ENCODE measurements at regions not wholly inside any gene's neighbourhood (a gene's known extent, or its start where the extent isn't known, plus 50 kb on each side); places are given as distances from the start of the nearest gene placed in this dataset.

GRCh38 chr4:175884048-175884447, 72.0 kb upstream of the GPM6A start:
- Mint-ChIP-seq H3K4me1 (no peaks in the 10 kb centered on the region), H3K36me3 (ENCODE audit: low read depth) (no peaks in the 10 kb centered on the region), H3K27ac (no peak overlapping the region), H3K4me3 (no peak overlapping the region), H3K9me3 (peaks cover 11% of the 10 kb centered on the region), H3K27me3 (no peaks in the 10 kb centered on the region)
- ATAC-seq (ENCODE audit: low read depth) = no peak
- intact Hi-C loops (cut with micrococcal nuclease) = no loop called here
- DNase-seq = no peak
- ChIA-PET POLR2A (no interaction called here), CTCF (no interaction called here)
- no peak for TF ChIP-seq CTCF (IDR thresholded peaks at IDR 0.05)

GRCh38 chr4:175891231-175891630, 79.2 kb upstream of the GPM6A start:
- H3K4me1 Mint-ChIP-seq = no peaks in the 10 kb centered on the region
- no peak for TF ChIP-seq CTCF (IDR thresholded peaks at IDR 0.05)
- ChIA-PET POLR2A (no interaction called here), CTCF (no interaction called here)
- no peaks in the 10 kb centered on the region for H3K27me3 Mint-ChIP-seq
- no peaks in the 10 kb centered on the region for H3K9me3 Mint-ChIP-seq
- no peak for ATAC-seq (ENCODE audit: low read depth)
- H3K4me3 Mint-ChIP-seq = no peak overlapping the region
- H3K27ac Mint-ChIP-seq = no peak overlapping the region
- no peak for DNase-seq
- no peaks in the 10 kb centered on the region for H3K36me3 Mint-ChIP-seq (ENCODE audit: low read depth)
- intact Hi-C loops (cut with micrococcal nuclease) = no loop called here

GRCh38 chr4:175891851-175892250, 79.8 kb upstream of the GPM6A start:
- Mint-ChIP-seq H3K27me3 (peaks cover 2% of the 10 kb centered on the region), H3K27ac (no peak overlapping the region), H3K36me3 (ENCODE audit: low read depth) (no peaks in the 10 kb centered on the region), H3K4me1 (no peaks in the 10 kb centered on the region), H3K4me3 (no peak overlapping the region), H3K9me3 (no peaks in the 10 kb centered on the region)
- DNase-seq (no peak), ATAC-seq (ENCODE audit: low read depth) (no peak)
- CTCF ChIA-PET = no interaction called here
- intact Hi-C loops (cut with micrococcal nuclease) = no loop called here
- POLR2A ChIA-PET = no interaction called here
- no peak for TF ChIP-seq CTCF (IDR thresholded peaks at IDR 0.05)

- Mint-ChIP-seq H3K4me3 (no peak overlapping the region), H3K9me3 (peaks cover 1% of the 10 kb centered on the region), H3K4me1 (no peaks in the 10 kb centered on the region), H3K27ac (no peak overlapping the region), H3K36me3 (ENCODE audit: low read depth) (no peaks in the 10 kb centered on the region), H3K27me3 (no peaks in the 10 kb centered on the region)
- no peak for TF ChIP-seq CTCF (IDR thresholded peaks at IDR 0.05)
- intact Hi-C loops (cut with micrococcal nuclease) = no loop called here
- CTCF ChIA-PET = no interaction called here
- DNase-seq (no peak), ATAC-seq (ENCODE audit: low read depth) (no peak)
- POLR2A ChIA-PET = no interaction called here
Observed at GRCh38 chr4:175905925-175906324, 93.9 kb upstream of the GPM6A start.

- ATAC-seq (ENCODE audit: low read depth) (no peak), DNase-seq (no peak)
- intact Hi-C loops (cut with micrococcal nuclease) = no loop called here
- ChIA-PET CTCF (no interaction called here), POLR2A (no interaction called here)
- no peaks in the 10 kb centered on the region for H3K27me3 Mint-ChIP-seq
- no peak overlapping the region for H3K4me3 Mint-ChIP-seq
- no peaks in the 10 kb centered on the region for H3K9me3 Mint-ChIP-seq
- H3K27ac Mint-ChIP-seq = no peak overlapping the region
- no peaks in the 10 kb centered on the region for H3K36me3 Mint-ChIP-seq (ENCODE audit: low read depth)
- H3K4me1 Mint-ChIP-seq = no peaks in the 10 kb centered on the region
- TF ChIP-seq CTCF (IDR thresholded peaks at IDR 0.05) = no peak
Observed at GRCh38 chr4:175906384-175906783, 94.3 kb upstream of the GPM6A start.

Data from activated B cell treated with CpG ODN at 0.5 μM for 24 hours (primary cell).